ENCODE measurements at regions not wholly inside any gene's neighbourhood (a gene's known extent, or its start where the extent isn't known, plus 50 kb on each side); places are given as distances from the start of the nearest gene placed in this dataset.

- Histone ChIP-seq H3K9me1 (ENCODE audit: control insufficient read depth, insufficient read depth, low read length) (no peaks in the 10 kb centered on the region), H3K4me1 (replicated peaks in 1 of 2; ENCODE audit: control insufficient read depth in 2 of 2, insufficient read depth in 2 of 2, low read length in 2 of 2) (no peaks in the 10 kb centered on the region), H3K36me3 (ENCODE audit: control insufficient read depth, insufficient read depth, low read length) (no peaks in the 10 kb centered on the region), H3K27ac (ENCODE audit: extremely low read depth, low read depth, low read length) (no peak overlapping the region), H4K20me1 (replicated peaks; ENCODE audit: control insufficient read depth, insufficient read depth, low read length) (no peaks in the 10 kb centered on the region), H3K79me2 (ENCODE audit: control insufficient read depth, insufficient read depth, low read length) (no peaks in the 10 kb centered on the region), H3K4me2 (ENCODE audit: insufficient read depth, low read length) (no peak overlapping the region), H3K4me3 (no peak overlapping the region), H3K27me3 (ENCODE audit: control insufficient read depth in 2 of 2, insufficient read depth in 2 of 2, low read length in 2 of 2) (peaks cover 26 to 35% of the 10 kb centered on the region in 2 experiments), H2AFZ (ENCODE audit: low read depth, low read length) (no peak overlapping the region), H3K9me3 (replicated peaks; ENCODE audit: control insufficient read depth, insufficient read depth, low read depth, low read length) (no peaks in the 10 kb centered on the region), H3K9ac (ENCODE audit: insufficient read depth in 1 of 2, low read depth in 2 of 2, low read length in 2 of 2) (no peak overlapping the region)
- ATAC-seq (no peak), FAIRE-seq (no peak), DNase-seq (ENCODE audit: extremely low read depth in 1 of 4, low spot score in 3 of 4) (no peak)
- CTCF ChIA-PET (ENCODE audit: low intra/inter-chr PET ratio) = no interaction called here
- intact Hi-C loops (cut with micrococcal nuclease) = no loop called here
- BruUV-seq (replicated peaks) = no TSS peak
- TF ChIP-seq MED1 (CRISPR knock-in tag; IDR thresholded peaks at IDR 0.05; ENCODE audit: borderline replicate concordance) (no peak), SMARCB1 (IDR thresholded peaks at IDR 0.05; ENCODE audit: insufficient read length, low read depth) (no peak), ETV5 (CRISPR knock-in tag; IDR thresholded peaks at IDR 0.05; ENCODE audit: low read depth) (no peak), MAX (CRISPR knock-in tag; IDR thresholded peaks at IDR 0.05) (no peak), GABPB1 (CRISPR knock-in tag; IDR thresholded peaks at IDR 0.05) (no peak), ZNF77 (CRISPR knock-in tag; IDR thresholded peaks at IDR 0.05) (no peak), FOXM1 (IDR thresholded peaks at IDR 0.05; ENCODE audit: low read depth) (no peak), FOXM1 (CRISPR knock-in tag; IDR thresholded peaks at IDR 0.05; ENCODE audit: low read depth) (no peak), HLTF (IDR thresholded peaks at IDR 0.05) (no peak), RBM25 (IDR thresholded peaks at IDR 0.05; ENCODE audit: low read depth, low read length, severe bottlenecking) (no peak), PURB (CRISPR knock-in tag; IDR thresholded peaks at IDR 0.05; ENCODE audit: low read depth) (no peak), SMC3 (conservative IDR thresholded peaks at IDR 0.05; ENCODE audit: insufficient read depth, low read depth, low read length) (no peak), KLF6 (CRISPR knock-in tag; IDR thresholded peaks at IDR 0.05; ENCODE audit: borderline replicate concordance) (no peak)
- TF ChIP-seq, protein P1, sequence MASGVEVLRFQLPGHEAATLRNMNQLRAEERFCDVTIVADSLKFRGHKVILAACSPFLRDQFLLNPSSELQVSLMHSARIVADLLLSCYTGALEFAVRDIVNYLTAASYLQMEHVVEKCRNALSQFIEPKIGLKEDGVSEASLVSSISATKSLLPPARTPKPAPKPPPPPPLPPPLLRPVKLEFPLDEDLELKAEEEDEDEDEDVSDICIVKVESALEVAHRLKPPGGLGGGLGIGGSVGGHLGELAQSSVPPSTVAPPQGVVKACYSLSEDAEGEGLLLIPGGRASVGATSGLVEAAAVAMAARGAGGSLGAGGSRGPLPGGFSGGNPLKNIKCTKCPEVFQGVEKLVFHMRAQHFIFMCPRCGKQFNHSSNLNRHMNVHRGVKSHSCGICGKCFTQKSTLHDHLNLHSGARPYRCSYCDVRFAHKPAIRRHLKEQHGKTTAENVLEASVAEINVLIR (CRISPR knock-in tag; IDR thresholded peaks at IDR 0.05) = no peak
- in situ Hi-C loops (cut with MboI) = no loop called here
- POLR2A ChIA-PET = no interaction called here
Measured at GRCh38 chr11:33412241-33412640, 155.1 kb downstream of the HIPK3 start.

Data from K562 (cell line).